Erythroblast (primary cell): ENCODE measurements at regions not wholly inside any gene's neighbourhood (a gene's known extent, or its start where the extent isn't known, plus 50 kb on each side); places are given as distances from the start of the nearest gene placed in this dataset.

ENCODE experiments used
- DNase-seq, 2 experiments: peaks; one replicate each; lab custom pipeline; 2025; lab: John Stamatoyannopoulos, UW
- GATA1 ChIP-seq: IDR thresholded peaks from 2 replicates; pipeline ENCODE4 v1.6.1; 2011; ENCODE audit warnings: low read depth, mild to moderate bottlenecking, control low read depth, low read length, moderate library complexity
- POLR2A ChIP-seq: IDR thresholded peaks from 2 replicates; pipeline ENCODE4 v1.6.1; 2011; ENCODE audit warnings: mild to moderate bottlenecking, low read length

DNA sequence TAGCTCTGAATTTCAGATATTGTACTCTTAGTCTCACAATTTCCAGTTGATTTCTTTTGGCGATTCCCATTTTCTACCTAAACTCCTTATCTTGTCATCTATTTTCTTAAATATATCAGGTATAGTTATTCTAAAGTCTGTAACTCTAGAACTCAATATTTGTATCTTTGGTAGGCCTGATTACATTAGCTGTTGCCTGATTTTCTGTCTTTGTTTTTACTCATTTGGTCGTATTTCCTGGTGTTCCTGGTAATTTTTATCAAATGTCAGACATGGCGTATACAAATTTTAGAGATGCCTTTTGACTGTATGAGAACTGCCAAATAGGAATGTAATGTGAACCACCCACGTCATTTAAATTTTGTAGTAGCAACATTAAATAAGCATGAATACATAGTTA lies 266.7 kb downstream of the ZNF536 start:
- TF ChIP-seq GATA1 (no peak), POLR2A (no peak)
- no peak for DNase-seq

GRCh38 chr19:30637926-30638325 lies 265.7 kb downstream of the ZNF536 start:
- no peak for TF ChIP-seq GATA1
- no peak for TF ChIP-seq POLR2A
- DNase-seq, result no peak

DNA sequence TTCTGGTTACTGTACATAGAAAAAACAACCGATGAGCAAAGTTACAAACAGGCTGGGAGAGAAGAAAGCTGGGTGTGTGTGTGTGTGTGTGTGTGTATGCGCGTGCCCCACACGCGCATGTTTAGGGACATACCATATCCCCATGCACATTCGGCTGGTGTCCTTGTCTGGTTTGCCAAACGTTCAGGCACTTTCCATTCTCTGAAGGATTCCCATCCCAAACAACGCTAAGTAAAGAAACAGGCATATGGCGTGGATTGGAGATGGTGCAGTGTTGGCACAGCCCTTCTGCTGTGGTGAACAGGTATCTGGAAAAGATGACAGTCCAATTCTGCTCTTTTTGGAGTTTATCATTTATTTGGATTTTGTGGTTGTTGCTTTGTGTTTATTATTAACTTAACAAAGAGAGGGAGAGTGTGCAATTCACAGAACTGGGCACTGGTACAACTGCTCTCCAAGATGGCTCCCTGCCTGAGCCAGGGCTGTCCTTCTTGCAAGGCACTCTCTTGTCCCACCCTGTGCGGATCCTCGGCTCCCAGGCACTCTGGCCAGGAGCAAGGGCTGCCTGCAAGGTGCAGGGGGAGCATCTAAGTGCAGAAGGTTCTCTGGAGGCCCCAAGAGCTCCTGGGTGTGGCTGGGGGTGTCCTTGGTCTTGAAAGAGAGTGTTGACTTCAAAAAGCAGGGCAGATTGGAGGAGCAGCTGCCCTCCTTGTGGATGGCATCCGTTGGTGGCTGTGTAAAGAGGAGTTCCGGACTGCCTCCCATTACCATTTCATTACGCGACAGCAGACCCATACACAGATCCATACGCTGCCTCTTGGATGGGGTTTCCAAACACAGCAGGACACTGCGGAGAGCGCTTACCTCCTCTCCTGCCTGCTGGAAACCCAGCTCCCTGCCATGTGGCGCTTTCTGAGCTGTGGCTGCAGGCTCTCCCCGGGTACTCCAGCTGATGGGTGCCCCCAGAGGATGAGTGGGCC lies 263.1 kb downstream of the ZNF536 start:
- TF ChIP-seq POLR2A (no peak), GATA1 (no peak)
- DNase-seq, result no peak

DNA sequence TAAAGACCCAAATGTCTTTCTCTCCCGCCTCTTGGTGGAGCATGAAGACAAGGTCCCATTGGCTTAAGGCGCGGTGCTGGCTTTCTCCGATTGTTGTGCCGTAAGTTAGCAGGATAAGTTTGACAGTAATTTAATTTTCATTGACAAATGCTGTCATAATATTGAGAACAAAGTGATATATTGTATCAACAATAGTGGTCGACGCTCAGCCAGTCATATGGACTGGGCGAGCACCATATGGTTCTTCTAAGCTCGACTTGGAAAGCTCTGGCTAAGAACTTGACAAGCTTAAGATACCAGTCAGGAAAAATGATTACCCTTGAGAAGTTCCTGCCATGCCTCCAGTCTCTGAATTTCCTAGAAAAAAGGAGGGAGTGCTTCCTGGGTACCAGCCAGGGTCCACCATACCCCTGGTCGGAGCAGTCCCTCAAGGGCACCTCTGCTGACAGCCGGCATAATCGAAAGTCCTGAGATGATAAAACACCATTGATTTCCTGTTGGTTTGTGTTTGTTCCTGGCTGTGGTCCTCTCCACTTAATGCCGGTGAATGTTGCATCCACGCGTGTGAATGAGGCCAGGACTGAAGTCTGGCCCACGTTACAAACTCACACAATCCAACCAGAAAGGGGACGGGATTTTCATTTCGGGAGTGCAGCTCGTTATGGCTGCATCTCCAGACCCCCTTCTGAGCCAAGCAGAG lies 262.1 kb downstream of the ZNF536 start:
- DNase-seq, result no peak
- no peak for TF ChIP-seq GATA1
- TF ChIP-seq POLR2A, result no peak

GRCh38 chr19:30631033-30631370 lies 258.8 kb downstream of the ZNF536 start:
- TF ChIP-seq GATA1 (no peak), POLR2A (no peak)
- DNase-seq, result no peak

DNA sequence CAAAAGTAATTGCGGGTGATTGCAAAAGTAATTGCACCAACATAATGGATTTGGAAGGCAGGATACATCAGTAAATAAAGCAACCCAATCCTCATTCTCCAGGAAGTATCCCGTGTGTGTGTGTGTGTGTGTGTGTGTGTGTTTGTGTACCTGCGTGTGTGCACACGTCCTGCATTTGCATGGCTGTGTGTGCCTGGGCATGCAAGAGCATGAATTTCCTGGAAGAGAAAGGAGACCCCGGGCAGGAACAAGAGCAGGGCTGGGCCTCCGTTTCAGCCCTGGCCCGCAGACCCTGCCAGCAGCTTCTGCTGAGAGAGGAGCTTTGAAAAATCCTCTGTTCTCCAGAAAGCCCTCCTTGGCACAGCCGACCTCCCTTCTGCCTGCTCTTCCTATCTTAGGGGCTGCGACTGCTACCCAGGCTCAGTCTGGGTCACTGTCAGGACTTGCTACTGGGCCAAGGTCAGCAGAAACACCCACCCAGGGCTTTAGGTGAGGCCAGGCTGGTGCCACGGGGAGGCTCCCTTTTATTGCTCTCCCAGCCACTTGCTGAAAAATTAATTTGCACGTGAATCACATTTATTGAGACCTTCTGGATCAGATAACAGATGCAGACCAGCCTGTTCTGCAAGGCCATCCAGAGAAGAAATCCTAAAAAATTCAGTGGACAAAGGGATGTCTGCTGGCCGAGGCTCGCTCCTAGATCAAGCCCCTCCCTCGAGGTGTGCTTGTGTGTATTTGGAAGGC lies 258.3 kb downstream of the ZNF536 start:
- TF ChIP-seq POLR2A (no peak), GATA1 (no peak)
- no peak for DNase-seq

DNA sequence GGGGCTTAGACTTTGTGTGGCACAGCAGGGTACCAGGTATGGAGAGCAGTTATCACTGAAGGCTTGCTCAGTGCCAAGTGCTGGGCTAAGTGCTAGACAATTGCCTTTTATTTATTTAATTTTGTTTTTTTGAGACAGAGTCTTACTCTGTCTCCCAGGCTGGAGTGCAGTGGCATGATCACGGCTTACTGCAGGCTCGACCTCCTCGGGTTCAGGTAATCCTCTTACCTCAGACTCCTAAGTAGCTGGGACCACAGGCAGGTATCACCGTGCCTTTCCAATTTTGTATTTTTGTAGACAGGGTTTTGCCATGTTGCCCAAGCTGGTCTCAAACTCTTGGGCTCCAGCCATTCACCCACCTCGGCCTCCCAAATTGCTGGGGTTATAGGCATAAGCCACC lies 256.9 kb downstream of the ZNF536 start:
- no peak for DNase-seq
- TF ChIP-seq POLR2A (no peak), GATA1 (no peak)

- no peak for DNase-seq
- TF ChIP-seq POLR2A (no peak), GATA1 (no peak)
These were observed 254.4 kb downstream of the ZNF536 start for GRCh38 chr19:30626626-30626966.

- TF ChIP-seq POLR2A (no peak), GATA1 (no peak)
- DNase-seq, result no peak
These were observed 253.9 kb downstream of the ZNF536 start for GRCh38 chr19:30625947-30626625.

GRCh38 chr19:30622276-30622675 lies 250.1 kb downstream of the ZNF536 start:
- TF ChIP-seq POLR2A, result no peak
- no peak for TF ChIP-seq GATA1
- DNase-seq, result no peak

DNA sequence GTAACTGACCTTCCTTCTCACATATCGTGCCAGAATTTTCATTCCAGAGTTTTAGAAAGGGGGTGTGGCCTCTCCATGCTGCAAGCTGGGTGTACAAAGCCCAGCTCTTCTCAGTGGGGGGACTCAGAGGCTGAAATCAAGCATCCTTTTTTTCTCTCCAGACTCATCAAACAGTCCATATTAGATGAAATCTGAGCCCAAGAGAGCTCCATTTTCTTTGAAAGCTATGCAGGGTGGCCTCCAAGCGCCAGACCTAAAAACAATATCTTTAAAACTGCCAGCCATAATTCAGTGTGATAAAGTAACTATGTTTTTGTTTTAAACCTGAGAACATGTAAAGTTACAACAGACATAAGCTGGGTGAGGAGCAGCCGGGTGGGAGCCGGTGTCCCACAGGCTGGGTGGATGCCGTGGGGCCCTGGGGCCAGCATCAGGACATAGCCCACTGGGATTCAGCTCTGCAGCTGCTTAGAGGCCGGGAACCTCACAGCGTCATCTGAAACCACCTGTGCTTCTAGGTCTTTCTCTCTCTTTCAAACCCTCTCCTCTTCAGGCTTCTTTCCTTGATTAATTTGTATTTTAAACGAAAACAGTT lies 249.2 kb downstream of the ZNF536 start:
- no peak for DNase-seq
- no peak for TF ChIP-seq GATA1
- TF ChIP-seq POLR2A, result no peak

DNA sequence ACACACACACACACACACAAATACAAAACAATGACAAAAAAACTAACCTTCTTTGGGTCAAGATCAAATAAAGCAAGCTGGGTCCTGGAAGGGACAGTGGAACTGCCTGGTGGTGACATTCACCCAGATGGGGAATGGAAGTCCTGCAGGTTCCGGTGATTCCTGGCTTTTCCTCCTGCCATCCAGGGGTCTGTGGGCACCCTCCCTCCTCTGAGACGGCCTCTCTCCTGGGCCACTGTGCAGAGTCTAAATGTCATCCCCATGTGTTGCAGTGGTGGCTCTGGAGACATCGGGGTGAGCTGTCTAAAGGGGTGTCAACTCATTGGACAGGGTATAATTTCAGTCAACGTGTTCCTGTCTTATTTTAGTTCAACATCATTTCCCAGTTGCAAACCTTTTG lies 248.2 kb downstream of the ZNF536 start:
- TF ChIP-seq POLR2A (no peak), GATA1 (no peak)
- DNase-seq, result no peak
